Myocyte (in vitro differentiated cells): ENCODE measurements at regions not wholly inside any gene's neighbourhood (a gene's known extent, or its start where the extent isn't known, plus 50 kb on each side); places are given as distances from the start of the nearest gene placed in this dataset.

Experiments
- DNase-seq: peaks from one replicate; pipeline ENCODE4 v3.0.0-alpha.2; 2012; ENCODE audit warnings: low read depth

DNA sequence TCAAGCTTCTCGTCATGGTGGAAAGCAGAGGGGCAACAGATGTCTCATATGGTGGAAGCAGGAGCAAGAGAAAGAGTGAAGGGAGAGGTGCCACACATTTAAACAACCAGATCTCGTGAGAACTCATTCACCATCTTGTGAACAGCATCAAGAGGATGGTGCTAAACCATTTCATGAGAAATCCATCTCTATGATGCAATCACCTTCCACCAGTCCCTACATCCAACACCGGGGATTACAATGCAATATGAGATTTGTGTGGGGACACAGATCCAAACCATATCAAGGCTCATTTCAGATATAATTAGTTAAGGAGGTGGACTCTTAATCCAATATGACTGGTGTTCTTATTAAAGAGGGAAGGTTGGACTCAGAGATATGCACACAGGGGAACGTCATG is 272.8 kb downstream of the KCNS3 start:
- no peak for DNase-seq

DNA sequence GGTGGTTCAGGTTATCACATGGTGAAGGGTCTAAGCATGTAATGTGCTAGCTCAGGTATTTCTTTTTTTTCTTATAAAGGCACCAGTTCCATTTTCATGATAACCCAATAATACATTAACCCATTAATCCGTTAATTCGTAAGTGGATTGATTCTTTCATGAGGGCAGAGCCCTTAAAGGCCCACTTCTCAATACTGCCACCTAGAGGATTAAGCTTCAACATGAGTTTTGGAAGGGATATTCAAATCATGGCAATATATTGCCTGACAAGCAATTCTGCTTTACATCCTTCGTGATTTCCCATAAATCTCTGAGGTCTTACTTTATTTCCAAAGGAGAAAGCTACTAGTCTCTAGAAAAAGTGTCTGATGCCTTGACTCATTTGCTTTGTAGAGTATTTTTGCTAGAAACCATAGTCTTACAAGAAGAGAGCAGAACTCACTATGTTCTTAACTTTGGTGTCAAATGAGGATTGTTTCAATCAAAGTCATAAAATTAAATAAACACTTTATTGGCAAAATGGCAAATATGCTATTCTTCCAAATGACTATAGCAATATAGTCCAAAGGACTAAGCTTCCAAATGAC is 271.3 kb downstream of the KCNS3 start:
- DNase-seq: peak; percentile 71

DNA sequence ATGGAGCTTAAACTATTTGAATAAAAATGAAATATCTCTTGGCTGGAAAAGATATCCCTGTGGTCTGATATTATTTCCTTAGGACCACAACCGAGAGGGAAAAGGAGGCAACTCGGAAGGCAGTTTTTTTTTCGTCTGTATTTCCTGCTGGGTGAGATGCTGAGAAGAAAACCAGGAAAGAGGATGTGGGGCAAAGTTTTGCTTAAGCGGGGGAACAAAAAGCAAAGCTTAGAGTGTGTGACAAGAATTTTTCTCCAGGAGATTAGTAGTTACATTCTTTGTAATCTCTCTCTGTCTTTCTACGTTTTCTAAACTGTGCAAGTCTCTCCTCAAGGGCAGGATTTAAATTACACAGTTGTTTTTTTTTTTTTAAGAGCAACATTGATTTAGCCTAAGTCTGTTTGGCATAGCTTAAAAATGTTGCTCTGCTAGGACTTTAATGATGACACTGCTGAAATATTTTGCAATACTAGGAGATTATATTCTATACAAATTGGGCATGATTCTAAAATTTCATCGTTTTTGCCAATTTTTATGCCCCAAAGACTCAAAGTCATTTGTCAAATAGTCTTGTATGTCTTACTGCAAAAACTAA is 258.5 kb downstream of the KCNS3 start:
- no peak for DNase-seq

DNA sequence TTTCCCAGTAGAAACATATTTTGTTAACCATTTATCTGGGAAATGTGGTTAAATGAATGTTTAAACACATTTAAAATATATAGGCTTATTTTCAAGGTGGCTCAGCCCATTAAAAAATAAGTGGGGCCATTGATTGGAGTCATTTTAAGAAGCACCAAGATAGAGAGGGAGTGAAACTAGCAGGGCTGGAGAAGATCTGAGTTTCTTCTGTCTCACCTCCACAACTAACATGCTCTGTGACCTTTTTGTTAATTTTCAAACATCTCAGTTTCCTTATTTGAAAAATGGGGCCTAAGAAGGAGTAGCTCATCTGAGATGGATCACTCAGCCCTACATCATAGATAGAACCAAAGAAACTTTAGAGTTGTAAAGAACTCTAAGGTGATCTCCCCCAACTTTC is 254.8 kb downstream of the KCNS3 start:
- no peak for DNase-seq

DNA sequence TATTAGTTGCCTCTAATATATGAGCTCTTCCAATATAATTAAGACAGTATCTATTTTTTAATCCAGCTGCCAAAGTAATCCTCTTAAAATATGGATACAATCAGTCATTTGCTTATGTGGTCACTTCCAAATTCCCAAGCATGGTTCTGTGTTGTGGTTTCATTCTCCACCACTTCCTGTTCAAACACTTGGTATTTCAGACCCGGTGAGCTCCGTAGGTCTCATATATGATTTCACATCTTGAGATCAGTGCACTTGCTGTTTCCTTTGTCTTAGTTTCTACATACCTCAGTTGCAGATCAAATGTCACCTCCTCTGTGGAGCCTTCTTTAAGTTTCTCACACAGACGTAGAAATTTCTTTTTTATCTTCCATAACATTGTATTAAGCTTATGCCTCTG is 254.2 kb downstream of the KCNS3 start:
- peak; percentile 77 for DNase-seq

DNA sequence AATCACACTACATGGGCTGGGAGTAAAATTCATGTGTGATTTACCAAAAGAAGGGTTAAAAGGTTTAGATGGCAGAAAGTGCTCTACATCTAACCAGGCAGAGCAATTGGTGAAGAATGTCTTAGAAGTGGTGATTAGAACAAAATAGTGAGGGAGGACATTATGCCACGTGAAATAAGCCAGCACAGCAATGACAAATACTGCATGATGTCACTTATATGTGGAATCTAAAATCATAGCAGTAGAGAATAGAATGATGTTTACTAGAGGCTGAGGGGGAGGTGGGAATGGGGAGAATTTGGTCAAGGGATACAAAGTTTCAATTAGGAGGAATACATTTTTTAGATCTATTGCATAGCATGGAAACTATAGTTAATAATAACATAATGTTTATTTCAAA is 253.3 kb downstream of the KCNS3 start:
- DNase-seq: no peak

DNA sequence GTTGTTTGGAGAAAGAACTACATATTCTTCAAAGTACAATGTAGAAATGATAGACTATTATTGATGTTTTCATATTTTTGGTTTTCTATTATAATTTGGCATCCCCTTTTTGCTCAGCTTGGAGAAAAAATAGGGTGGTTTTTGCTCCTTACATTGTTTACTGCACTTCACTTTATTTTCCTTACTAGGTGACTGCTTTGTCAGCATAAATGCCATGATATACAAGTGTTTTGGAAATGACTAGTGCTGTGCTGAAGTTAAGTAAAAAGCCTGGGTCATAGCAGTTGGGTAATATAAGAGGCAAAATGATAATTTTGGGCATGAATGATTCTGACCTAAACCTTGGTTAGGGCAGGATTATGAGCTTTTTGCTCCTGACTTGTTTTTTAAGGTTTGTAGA is 250.9 kb downstream of the KCNS3 start:
- no peak for DNase-seq

DNA sequence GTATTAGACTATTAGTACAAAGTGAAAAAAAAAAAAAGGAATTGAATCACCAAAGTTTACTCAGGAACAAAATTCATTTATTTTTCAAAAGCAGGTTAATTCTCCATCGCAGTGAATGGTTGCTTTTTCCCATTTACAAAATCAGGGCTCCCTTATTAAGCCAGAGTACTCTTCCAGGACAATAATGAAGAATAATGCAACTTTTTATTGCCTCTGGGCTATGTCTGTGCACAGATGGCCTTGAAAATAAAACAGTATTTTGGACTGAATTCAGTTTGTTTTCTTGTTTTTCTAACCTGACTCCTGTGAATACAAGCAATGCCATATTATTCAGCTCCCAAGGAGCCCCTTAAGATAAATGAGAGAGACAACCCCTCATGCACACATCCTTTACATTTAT is 246.8 kb downstream of the KCNS3 start:
- no peak for DNase-seq

DNA sequence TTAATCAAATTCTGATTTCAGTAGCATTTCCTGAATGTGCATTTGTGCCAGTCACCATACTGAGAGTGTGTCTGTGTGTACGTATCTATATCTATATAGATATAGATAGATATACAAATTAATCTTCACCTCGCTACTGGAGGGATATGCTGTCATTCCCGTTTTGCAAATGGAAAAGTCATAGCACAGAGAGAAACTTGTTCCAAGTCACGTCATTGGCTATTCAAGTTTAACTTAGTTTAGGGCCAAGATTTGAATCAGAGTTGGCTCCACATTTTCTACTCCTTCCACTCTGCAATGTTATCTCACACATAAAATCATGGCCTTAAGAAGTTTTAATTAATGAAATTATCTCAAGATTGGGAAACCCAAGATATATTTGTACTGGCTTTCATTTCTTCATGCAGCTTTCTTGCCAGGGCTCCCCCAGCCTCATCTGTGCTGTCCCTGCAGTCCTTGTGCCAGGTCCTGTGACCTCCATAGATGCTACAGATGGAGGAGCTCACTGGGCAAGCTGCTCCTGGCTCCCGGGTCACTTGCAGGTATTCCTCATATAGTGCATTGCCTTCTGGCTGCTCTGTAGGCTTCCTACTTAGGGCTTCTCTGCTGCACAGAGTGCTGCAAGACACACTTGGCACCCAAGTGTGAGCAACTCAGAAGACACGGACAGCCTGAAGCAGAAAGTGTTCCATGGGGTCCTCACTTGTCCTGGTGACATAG is 245.8 kb downstream of the KCNS3 start:
- no peak for DNase-seq

DNA sequence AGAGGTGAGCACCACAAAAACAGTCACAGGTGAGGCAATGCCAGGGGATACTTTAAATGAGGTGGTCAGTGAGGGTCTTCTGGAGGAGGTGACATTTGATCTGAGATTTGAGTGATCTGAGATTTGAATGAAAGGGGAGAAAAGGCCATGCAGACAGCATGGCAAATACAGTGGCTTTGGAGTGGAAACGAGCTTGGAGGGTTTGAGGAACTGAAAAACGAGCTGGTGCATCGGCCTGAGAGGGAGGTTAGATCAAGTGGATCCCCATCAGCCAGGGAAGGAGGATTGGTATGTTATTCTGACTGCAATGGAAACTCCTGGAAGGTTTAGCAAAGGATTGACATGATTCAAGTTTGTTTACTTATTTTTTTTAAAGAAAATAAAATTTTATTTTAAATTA is 245.1 kb downstream of the KCNS3 start:
- no peak for DNase-seq

DNA sequence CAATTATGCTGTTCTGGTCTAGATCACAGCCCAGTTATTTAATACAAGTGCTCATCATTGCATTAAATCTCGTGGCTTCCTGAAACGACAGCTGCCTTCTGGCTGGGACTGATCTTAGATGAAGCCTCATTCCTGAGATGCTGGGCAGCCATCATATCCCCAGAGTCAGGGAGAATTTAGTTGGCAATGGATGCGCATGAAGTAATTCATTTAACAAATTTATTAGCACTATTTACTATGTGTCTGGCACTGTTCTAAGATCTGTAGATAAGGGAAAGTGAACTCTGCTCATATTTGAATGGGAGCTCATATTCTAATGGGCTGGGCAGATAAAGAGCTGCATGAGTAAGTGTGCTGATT is 244.7 kb downstream of the KCNS3 start:
- DNase-seq: peak; percentile 82

DNA sequence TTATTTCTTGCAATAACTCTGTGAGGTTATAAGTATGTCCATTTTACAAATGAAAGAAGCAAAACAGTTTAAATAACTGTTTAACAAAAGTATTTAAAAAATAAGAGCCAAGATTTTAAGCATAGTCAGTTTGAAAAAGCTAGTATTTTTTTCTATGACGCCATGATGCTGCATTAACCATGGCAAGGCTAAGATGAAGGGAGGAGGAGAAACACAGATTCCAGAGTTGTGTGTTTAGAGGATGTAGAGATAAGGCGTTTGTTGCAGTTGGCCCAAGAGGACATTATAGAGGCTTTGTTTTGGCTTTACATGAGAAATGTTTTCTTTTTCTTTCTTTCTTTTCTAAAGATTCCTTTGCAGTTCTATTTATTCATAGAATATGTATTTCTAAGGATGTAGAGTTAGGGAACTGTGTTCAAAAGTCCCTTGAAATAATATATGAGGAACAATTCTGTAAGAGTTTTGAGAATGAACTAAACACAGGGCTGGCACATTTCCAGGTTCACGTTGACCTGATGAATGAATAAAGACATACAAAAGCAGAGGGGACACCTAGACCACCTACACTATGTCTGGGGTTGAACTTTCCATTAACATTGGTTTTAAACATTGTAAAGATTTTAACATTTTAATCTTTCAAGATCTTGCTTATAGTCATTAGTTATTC is 244.2 kb downstream of the KCNS3 start:
- DNase-seq: no peak

DNA sequence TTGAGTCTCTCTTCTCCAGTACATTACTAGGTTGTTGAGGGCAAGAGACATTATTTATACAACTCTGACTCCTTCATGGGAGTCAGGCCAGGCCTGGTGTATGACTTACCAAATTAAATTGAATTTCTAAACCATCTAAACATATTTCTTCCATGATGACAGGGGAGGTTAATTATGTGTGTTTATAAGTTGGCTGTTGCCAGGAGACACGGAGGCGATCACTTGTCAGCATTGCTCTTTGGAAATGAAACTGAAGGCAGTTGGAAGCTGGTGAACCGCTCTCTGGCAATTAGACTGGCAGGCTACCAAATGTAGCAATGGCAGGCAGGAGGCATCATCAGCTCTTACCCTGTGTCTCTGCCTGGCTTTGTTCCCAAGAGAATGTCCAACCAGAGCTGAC is 241.4 kb downstream of the KCNS3 start:
- DNase-seq: peak; percentile 62

DNA sequence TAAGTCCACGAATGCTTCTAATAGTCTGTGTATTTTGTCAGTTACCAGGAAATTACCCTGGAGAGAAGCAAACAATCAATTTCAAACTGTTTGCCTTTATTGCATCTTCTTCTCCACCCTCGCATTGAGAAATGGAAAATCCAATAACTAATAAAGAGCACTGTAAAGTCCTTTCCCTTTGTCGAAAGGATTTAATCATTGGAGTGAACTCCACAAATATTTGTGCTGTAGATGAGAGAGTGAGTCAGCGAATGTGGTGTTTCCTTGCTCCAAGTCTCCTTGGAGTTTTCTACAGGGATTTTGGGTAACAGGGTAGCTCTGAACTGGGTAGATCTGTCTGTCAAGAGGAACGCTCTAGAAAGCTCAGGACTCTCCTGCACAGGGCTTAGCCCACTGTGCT is 240.2 kb downstream of the KCNS3 start:
- DNase-seq: no peak

DNA sequence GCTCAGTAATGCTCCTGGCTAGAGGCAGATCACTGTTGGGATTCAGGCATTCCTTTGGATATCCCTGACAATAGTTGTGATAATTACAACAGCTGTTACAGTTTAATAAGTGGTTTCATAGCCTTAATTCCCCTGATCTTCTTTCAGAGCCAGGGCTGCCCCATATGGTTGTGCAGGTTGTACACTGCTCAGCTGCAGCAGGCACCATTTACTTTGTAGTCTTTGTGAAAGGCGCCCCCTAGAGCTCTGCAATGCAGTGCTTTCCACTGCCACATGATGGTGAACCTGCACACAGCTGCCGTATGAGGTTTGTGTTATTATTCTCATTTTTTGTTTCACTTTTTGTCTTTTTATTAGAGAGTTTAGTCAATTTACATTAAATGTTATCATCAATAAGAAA is 239.1 kb downstream of the KCNS3 start:
- DNase-seq: peak; percentile 74

DNA sequence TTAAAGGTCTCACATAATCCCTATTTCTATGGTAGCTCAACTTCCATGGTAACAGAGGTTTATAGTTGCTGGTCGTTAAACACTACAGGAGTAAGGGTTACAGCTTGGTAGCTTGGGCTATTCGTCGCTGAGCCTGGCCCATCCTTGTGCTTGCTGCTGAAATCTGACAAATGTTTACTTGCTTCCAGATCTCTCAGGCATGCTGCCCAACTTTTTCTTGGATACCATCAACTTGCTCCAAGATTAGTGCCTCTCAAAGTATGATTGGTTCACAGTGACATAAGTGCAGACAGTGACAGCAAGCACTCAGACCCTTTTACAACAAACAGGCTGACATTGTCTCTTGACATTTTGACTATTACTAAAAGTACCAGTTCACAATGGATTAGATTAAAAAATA is 231.8 kb downstream of the KCNS3 start:
- DNase-seq: no peak

DNA sequence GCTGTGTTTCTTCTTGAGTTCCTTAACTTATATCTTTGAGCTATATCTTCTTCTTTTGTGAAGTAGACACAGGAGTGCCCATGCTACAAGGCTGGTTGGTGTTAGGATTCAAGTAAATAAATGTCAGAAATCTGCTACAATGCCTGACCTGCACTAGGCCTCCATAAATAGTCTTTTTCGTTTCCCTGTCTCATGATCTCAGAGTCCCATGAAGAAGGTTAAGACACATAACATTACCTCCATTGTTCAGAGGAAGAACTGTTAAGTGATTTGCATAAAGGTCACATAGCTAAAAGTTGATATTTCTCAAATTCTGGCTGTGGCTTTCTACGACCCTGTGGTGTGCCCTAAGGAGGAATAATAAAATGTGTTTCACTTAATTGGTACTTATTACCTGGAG is 228.4 kb downstream of the KCNS3 start:
- DNase-seq: no peak

DNA sequence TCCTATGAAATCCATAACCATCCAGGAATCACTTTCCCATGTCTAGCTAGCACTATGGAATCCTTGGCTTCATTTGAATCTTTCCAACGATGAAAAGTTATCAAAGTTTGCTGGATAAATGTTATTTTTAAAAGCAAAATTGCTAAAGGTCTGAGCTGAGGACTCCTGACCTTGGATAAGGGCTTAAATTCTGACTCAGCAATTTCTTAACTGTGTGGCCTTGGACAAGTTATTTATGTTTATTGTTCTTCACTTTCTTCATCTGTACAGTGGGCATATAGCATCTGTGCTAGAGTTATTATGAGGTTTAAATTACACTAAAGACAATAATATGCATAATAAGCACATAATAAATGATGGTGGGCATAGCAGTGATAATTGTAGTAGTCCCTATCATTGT is 227.5 kb downstream of the KCNS3 start:
- DNase-seq: no peak

DNA sequence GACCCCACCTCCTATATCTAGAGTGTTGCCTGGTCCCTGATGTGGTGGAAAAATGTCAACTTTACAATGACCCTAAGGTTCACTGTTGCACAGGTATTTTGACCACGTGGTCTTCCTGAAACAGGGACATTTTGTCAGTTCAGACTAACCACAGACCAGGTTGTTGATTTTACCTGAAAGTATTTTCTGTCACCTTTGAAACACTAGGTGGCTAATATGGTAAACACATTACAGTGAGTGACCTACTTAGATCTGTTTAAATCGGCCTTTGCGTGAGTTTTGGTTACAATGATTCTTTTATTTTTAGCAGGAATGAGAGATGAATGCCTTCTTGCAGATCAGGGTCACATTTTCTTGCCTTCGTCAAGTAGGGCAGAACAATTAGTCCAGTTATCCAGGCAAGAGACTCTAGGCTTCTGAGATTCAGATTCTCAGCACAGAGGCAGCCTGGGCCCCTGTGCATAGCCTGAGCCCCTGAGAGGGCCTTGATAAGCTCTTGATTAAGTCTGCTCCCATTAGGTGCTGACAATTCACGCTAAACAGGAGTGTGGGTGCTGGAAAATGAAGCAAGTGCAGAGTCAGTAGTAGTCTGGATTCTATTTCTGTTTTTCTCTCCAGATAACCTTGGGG is 226.2 kb downstream of the KCNS3 start:
- DNase-seq: no peak

DNA sequence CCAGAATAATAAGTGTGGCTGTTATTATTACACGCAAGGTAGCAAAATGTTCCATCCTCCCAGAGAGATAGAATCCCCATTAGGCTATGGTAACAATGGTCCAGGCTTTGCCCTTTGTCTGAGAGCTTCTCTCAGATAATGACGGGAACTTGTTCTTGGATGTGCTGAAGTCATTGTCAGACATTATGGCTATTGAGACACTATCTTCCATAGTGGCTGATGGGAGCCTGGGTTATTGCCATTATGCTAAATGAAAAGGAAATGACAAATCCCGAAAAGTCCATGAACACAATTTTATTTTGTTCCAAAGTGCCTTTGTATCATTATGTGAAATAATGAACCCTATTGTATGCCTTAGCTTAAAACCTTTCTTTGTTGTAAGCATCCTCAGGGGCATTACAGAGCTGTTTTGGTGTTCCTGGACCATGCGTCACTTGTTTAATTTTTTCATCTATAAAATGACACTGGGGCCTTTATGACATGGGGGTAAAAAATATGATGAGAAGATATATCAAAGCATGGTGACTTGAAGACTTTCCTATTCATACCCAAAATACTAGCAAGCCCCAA is 218.5 kb downstream of the KCNS3 start:
- DNase-seq: no peak

DNA sequence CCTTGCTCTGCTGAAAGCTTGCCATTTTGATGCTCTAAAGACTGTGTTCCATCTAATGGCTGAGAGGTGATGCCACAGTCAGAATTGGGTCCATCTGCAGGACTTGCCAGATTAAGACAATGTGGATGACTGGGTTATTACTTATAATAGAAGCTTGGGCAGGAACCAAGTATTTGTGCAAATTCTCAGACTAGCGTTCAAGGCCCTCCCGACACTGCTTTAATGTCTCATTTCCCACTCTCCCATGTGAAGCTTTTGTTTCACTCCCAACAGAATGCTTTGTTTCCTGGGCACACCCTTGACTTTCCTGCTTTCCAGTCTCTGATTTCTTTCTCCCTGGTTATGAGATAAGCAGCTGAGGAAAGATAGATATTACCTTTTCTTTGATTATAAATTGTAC is 215.8 kb downstream of the KCNS3 start:
- DNase-seq: no peak

DNA sequence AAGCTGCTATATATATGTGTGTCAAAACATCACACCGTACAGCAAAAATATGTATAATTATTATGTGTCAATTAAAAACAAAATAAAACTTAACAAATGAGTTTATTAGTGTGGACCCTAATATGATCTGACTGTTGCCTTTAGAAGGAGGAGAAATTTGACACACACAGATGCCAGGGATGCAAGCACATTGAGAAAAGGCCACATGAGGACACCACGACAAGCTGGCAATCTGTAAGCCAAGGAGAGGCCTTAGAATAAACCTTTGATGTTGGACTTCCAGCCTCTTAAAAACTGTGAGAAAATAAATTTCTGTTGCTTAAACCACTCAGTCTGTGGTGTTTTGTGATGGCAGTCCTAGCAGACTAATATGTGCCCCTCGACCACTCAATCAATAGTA is 214.7 kb downstream of the KCNS3 start:
- DNase-seq: peak; percentile 72
